PC-3 (cell line): ENCODE measurements at regions not wholly inside any gene's neighbourhood (a gene's known extent, or its start where the extent isn't known, plus 50 kb on each side); places are given as distances from the start of the nearest gene placed in this dataset.
A peak's percentile ranks its signal among the peaks of the same experiment; 100 is the strongest.

Experiments used
- ATAC-seq: fragments of 200-7000 bp; cut with Tn5 transposase; 2 replicates; pipeline ENCODE4 v1.9.1; 2020; ENCODE audit warnings: mild to moderate bottlenecking, moderate library complexity
- BruUV-seq: library from RNA; stranded (reverse); fragments of 400-500 nt; replicated peaks from 2 replicates; lab custom pipeline; 2021; lab: Mats Ljungman, UMichigan
- CTCF ChIA-PET: fragments of 300-600 bp; sonication (Branson Sonifier 250); formaldehyde crosslinking; loops from one replicate; lab custom pipeline; 2022; ENCODE audit warnings: antibody characterized with exemption; lab: Charles Lee
- POLR2A ChIA-PET: fragments of 300-600 bp; sonication (Branson Sonifier 250); formaldehyde crosslinking; loops from one replicate; lab custom pipeline; 2022; ENCODE audit warnings: antibody characterized with exemption; ENCODE audit not compliant: unreplicated experiment; lab: Charles Lee
- DNase-seq: peaks from one replicate; pipeline ENCODE4 v3.0.0-alpha.2; 2015
- H2AFZ ChIP-seq: fragments of 300-600 bp; sonication (generic); 2 replicates; pipeline ENCODE4 v1.6.0; 2016; ENCODE audit warnings: antibody characterized with exemption, low read length
- H3F3A ChIP-seq: fragments of 300-600 bp; sonication (generic); one replicate; pipeline ENCODE4 v1.6.0; 2017; ENCODE audit warnings: antibody characterized with exemption, low read length, control low read depth, mild to moderate bottlenecking; ENCODE audit not compliant: unreplicated experiment
- H3K27ac ChIP-seq: fragments of 300-600 bp; sonication (generic); 2 replicates; pipeline ENCODE4 v1.5.1; 2016; ENCODE audit warnings: mild to moderate bottlenecking, low read length
- H3K27me3 ChIP-seq: fragments of 300-600 bp; sonication (generic); 2 replicates; pipeline ENCODE4 v1.6.1; 2016; ENCODE audit warnings: low read length, mixed read lengths
- H3K36me3 ChIP-seq: fragments of 300-600 bp; sonication (generic); 2 replicates; pipeline ENCODE4 v1.6.1; 2016; ENCODE audit warnings: low read depth, mixed run types, low read length, mixed read lengths
- H3K4me1 ChIP-seq: fragments of 300-600 bp; sonication (generic); 2 replicates; pipeline ENCODE4 v1.5.1; 2016; ENCODE audit warnings: low read length; ENCODE audit not compliant: insufficient read depth
- H3K4me2 ChIP-seq: fragments of 300-600 bp; sonication (generic); 2 replicates; pipeline ENCODE4 v1.6.0; 2016; ENCODE audit warnings: low read length
- H3K4me3 ChIP-seq: fragments of 300-600 bp; sonication (generic); 2 replicates; pipeline ENCODE4 v1.5.1; 2016; ENCODE audit warnings: mild to moderate bottlenecking, low read length, mixed read lengths
- H3K79me2 ChIP-seq: fragments of 300-600 bp; sonication (generic); 2 replicates; pipeline ENCODE4 v1.6.1; 2017; ENCODE audit warnings: low read length, mixed read lengths
- H3K9ac ChIP-seq: fragments of 300-600 bp; sonication (generic); 2 replicates; pipeline ENCODE4 v1.6.0; 2016; ENCODE audit warnings: mild to moderate bottlenecking, low read length
- H3K9me2 ChIP-seq: fragments of 300-600 bp; sonication (generic); replicated peaks from 2 replicates; pipeline ENCODE4 v1.6.1; 2016; ENCODE audit warnings: mixed run types, low read length, mixed read lengths
- H3K9me3 ChIP-seq: fragments of 300-600 bp; sonication (generic); 2 replicates; pipeline ENCODE4 v1.6.1; 2016; ENCODE audit warnings: low read length, mixed read lengths
- H4K20me1 ChIP-seq: fragments of 300-600 bp; sonication (generic); 2 replicates; pipeline ENCODE4 v1.6.1; 2016; ENCODE audit warnings: low read length, mixed read lengths
- CTCF ChIP-seq: fragments of 300-600 bp; sonication (generic); conservative IDR thresholded peaks from 2 replicates; pipeline ENCODE4 v1.5.1; 2017; ENCODE audit warnings: antibody characterized with exemption, low read depth, mild to moderate bottlenecking, low read length
- EZH2 ChIP-seq: fragments of 300-600 bp; sonication (generic); IDR thresholded peaks from one replicate; pipeline ENCODE4 v1.6.1; 2017; ENCODE audit warnings: antibody characterized with exemption, mild to moderate bottlenecking, low read length; ENCODE audit not compliant: unreplicated experiment
- EZH2phosphoT487 ChIP-seq: fragments of 300-600 bp; sonication (generic); IDR thresholded peaks from 2 replicates; pipeline ENCODE4 v1.6.1; 2018; ENCODE audit warnings: mild to moderate bottlenecking, antibody characterized with exemption, low read length, borderline replicate concordance
- intact Hi-C: fragments of 100-400 bp; cut with micrococcal nuclease; formaldehyde crosslinking; loops from 2 replicates; pipeline ENCODE4 v1.9.0; 2023

GRCh38 chr12:60475825-60476224 lies 880.0 kb downstream of the SLC16A7 start:
- H3F3A ChIP-seq: no peaks in the 10 kb centered on the region
- ChIA-PET POLR2A (no interaction called here), CTCF (no interaction called here)
- H3K79me2 ChIP-seq: no peaks in the 10 kb centered on the region
- no peaks in the 10 kb centered on the region for H3K27me3 ChIP-seq
- no peak for TF ChIP-seq CTCF
- no peak for TF ChIP-seq EZH2
- no peak for TF ChIP-seq EZH2phosphoT487
- H3K9ac ChIP-seq: no peak overlapping the region
- no peaks in the 10 kb centered on the region for H3K9me3 ChIP-seq
- no peak overlapping the region for H3K4me2 ChIP-seq
- H3K27ac ChIP-seq: no peak overlapping the region
- no peaks in the 10 kb centered on the region for H3K36me3 ChIP-seq
- H4K20me1 ChIP-seq: no peaks in the 10 kb centered on the region
- 0 out of 2 replicates have a peak, but pooled peaks cover 4% of the 10 kb centered on the region for H3K4me1 ChIP-seq
- DNase-seq (no peak), ATAC-seq (no peak)
- intact Hi-C loops: no loop called here
- H3K4me3 ChIP-seq: no peak overlapping the region
- BruUV-seq: no TSS peak
- H2AFZ ChIP-seq: no peak overlapping the region
- no peaks in the 10 kb centered on the region for H3K9me2 ChIP-seq

- intact Hi-C loops: loop anchor here (10.0 kb wide), 1 partner anchor 152 kb away; no protein-coding TSS in a partner anchor
- H3K27me3 ChIP-seq: no peaks in the 10 kb centered on the region
- no peak overlapping the region for H2AFZ ChIP-seq
- H3K4me3 ChIP-seq: no peak overlapping the region
- ATAC-seq (no peak), DNase-seq (peak; percentile 25)
- H3K9ac ChIP-seq: no peak overlapping the region
- TF ChIP-seq EZH2phosphoT487 (no peak), EZH2 (no peak), CTCF (no peak)
- peaks cover 11% of the 10 kb centered on the region; the same call in 1 of the 2 replicates for H3K4me1 ChIP-seq
- H3K9me2 ChIP-seq: no peaks in the 10 kb centered on the region
- H4K20me1 ChIP-seq: no peaks in the 10 kb centered on the region
- POLR2A ChIA-PET: no interaction called here
- H3K4me2 ChIP-seq: no peak overlapping the region
- no peaks in the 10 kb centered on the region for H3K36me3 ChIP-seq
- no peak overlapping the region for H3K27ac ChIP-seq
- H3F3A ChIP-seq: no peaks in the 10 kb centered on the region
- CTCF ChIA-PET: no interaction called here
- H3K79me2 ChIP-seq: no peaks in the 10 kb centered on the region
- H3K9me3 ChIP-seq: no peaks in the 10 kb centered on the region
- BruUV-seq: no TSS peak
Observed at GRCh38 chr12:60487284-60487683, 891.5 kb downstream of the SLC16A7 start.

- no peaks in the 10 kb centered on the region for H3K79me2 ChIP-seq
- no peaks in the 10 kb centered on the region for H4K20me1 ChIP-seq
- H3K9me2 ChIP-seq: no peaks in the 10 kb centered on the region
- DNase-seq (peak; percentile 55), ATAC-seq (peak; percentile 46)
- intact Hi-C loops: loop anchor here (10.0 kb wide), 1 partner anchor 154 kb away; no protein-coding TSS in a partner anchor
- no peak overlapping the region for H3K9ac ChIP-seq
- no peak overlapping the region for H3K4me2 ChIP-seq
- no peaks in the 10 kb centered on the region for H3K9me3 ChIP-seq
- TF ChIP-seq CTCF (no peak), EZH2 (no peak), EZH2phosphoT487 (no peak)
- H3K4me3 ChIP-seq: no peak overlapping the region
- no TSS peak for BruUV-seq
- ChIA-PET CTCF (no interaction called here), POLR2A (interaction anchor here (0.5 kb wide), 1 partner anchor 1534 kb away, joined by 5 read pairs; no protein-coding TSS in a partner anchor)
- H3K4me1 ChIP-seq: peaks cover 11% of the 10 kb centered on the region; the same call in 1 of the 2 replicates
- no peaks in the 10 kb centered on the region for H3F3A ChIP-seq
- H2AFZ ChIP-seq: no peak overlapping the region
- no peaks in the 10 kb centered on the region for H3K36me3 ChIP-seq
- no peak overlapping the region for H3K27ac ChIP-seq
- no peaks in the 10 kb centered on the region for H3K27me3 ChIP-seq
Observed at GRCh38 chr12:60489071-60489470, 893.2 kb downstream of the SLC16A7 start.
